ENCODE measurements at regions not wholly inside any gene's neighbourhood (a gene's known extent, or its start where the extent isn't known, plus 50 kb on each side); places are given as distances from the start of the nearest gene placed in this dataset.
"Not testable (repeated sequence)": the region's sequence is repeated elsewhere in the genome, so short reads cannot be mapped to it uniquely, and the experiment has no call there.

DNA sequence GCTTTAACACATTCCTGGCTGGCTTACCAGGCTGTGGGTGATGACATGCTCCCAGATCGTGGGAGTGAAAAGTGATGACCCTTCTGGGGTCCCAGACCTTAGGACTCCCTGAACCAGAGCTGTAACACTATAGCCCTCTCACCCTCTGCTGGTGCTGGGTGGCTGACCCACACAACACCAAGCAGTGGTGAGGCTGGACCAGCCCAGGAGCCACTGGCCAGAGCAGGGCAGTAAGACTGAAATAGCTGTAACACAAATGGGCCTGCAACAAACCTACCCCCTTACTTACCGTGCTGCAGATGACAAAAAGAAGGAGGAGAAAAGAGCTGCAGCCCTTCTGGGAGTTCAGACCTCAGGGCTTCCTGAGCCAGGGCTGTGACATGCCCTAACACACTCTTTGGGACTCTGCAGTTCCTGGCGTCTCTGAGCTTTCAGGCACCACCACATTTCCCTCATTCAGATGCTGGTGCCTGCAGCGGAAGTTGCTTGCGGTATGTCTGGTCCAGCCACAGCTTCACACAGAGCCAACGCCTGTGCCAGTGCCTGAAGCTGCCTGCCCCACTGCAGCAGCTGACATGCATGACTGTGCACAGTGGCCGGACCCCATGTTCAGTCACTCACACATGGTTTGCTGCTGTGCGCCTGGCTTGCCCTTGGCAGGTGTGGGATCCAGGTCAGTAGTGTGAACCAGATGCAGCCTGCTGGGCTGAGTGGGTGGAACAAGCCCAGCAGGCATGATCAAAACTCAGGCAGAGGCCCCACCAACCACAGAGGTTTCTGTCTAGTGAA is 1247.4 kb downstream of the EFNA5 start:
- DNase-seq (ENCODE audit: low spot score): no peak

- DNase-seq (ENCODE audit: low spot score): no peak
Observed at GRCh38 chr5:106420102-106420501, 1250.6 kb downstream of the EFNA5 start.

GRCh38 chr5:106418196-106418595 is 1252.5 kb downstream of the EFNA5 start:
- no peak for DNase-seq (ENCODE audit: low spot score)

DNA sequence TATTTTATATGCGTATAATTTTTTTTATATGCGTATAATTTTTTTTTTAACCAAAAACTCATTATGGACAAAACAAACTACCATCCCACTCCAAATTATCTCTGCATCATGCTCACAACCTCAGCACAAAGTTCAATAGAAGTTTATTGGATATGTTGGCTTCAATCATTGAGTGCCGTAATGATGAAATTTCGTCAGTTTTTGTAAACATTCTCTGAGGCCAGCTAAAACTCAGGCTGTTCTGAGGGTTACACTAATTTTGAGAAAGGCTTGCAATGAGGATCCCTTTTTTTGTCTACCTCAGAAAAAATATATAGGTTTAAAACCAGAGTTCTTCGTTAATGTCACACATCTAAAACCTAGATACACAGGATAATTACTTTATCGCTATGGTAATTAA is 1253.2 kb downstream of the EFNA5 start:
- no peak for DNase-seq (ENCODE audit: low spot score)

DNA sequence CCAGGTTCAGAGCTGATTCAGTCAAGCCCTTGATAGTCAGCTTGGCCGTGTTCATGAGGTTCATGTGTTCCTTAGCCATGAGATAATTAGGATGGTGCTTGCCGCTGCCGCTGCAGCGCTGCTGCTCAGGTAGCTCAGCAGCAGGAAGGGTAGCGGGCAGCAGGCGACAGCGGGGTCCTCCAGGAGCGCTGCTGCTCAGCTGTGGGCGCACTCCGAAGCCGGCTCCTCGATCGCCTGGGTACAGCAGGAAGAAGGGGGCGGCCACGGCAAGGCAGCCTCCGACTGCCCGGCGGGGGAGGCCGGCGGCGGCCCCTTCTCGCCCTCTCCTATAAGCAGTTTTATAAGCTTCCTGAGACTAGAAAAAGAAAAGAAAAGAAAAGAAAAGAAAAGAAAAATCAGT is 1253.6 kb downstream of the EFNA5 start:
- no peak for DNase-seq (ENCODE audit: low spot score)

DNA sequence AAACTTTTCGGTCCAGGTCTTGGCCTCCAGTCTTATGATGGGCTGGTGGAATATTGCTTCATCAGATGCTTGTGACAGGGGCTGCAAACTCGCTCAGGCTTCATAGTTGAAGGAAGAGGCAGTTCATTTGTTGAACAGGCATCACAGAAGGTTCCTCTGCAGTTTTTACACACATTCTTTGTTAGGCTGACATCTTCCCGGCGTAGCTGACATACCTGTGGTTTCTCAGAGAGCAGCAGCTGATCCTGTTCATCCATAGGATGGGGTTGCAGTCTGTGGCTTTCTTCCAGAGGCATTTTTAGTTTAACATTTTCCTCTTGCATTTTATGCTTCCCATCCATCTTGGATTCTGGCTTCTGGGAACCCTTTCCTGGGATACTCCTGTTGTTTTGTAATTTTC is 1255.2 kb downstream of the EFNA5 start:
- no peak for DNase-seq (ENCODE audit: low spot score)

- no peak for DNase-seq (ENCODE audit: low spot score)
Observed at GRCh38 chr5:106414342-106414741, 1256.4 kb downstream of the EFNA5 start.

- no peak for DNase-seq (ENCODE audit: low spot score)
Observed at GRCh38 chr5:106412606-106413005, 1258.1 kb downstream of the EFNA5 start.

DNA sequence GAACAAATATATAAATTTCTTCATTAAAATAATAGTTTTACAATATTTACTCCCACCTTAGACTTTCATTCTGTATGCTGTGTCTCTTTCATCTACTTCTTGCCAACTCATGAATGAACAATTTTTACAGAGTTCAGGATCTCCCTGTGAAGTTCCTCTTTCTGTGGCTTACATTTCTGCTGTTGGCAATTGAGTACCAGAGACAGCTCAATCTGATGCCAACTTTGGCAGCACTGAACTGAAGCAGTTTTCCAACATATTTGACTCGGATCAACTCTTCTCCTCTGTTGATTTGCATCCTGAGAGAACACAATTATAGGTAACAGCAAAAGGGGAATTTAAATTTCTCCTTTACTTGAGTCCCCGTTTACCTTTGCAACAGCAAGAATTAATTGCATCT is 1262.2 kb downstream of the EFNA5 start:
- DNase-seq (ENCODE audit: low spot score): no peak

- DNase-seq (ENCODE audit: low spot score): no peak
Observed at GRCh38 chr5:106408141-106408540, 1262.6 kb downstream of the EFNA5 start.

- no peak for DNase-seq (ENCODE audit: low spot score)
Observed at GRCh38 chr5:106401561-106401960, 1269.2 kb downstream of the EFNA5 start.

GRCh38 chr5:106399391-106399790 is 1271.3 kb downstream of the EFNA5 start:
- no peak for DNase-seq (ENCODE audit: low spot score)

- no peak for DNase-seq (ENCODE audit: low spot score)
Observed at GRCh38 chr5:106397700-106398099, 1273.0 kb downstream of the EFNA5 start.

DNA sequence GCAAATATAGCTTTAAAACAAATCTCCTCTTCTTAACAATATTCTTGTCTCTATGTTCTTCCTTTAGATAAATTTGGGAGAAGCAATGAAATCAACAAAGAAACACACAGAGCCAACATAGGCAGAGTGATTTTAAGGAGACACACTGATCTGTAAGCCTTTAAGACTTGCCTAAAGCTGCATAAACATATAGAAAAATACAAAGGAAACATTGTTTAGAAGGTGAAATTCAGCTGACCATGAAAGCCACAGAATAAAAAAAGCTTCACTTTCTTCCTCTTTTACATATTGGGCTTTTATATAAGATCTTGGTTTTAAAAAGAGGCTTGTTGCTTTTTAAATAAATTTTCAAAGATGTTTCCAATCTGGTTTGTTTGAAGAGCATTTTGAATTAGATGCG is 1277.5 kb downstream of the EFNA5 start:
- no peak for DNase-seq (ENCODE audit: low spot score)

- DNase-seq (ENCODE audit: low spot score): no peak
Observed at GRCh38 chr5:106392766-106393165, 1278.0 kb downstream of the EFNA5 start.

DNA sequence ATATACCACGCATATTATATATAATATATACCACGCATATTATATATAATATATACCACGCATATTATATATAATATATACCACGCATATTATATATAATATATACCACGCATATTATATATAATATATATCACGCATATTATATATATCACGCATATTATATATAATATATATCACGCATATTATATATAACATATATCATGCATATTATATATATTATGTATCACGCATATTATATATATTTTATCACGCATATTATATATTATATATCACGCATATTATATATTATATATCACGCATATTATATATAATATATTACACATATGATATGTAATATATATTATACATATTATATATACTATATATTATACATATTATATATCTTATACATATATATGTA is 1283.0 kb downstream of the EFNA5 start:
- not testable (repeated sequence) for DNase-seq (ENCODE audit: low spot score)

DNA sequence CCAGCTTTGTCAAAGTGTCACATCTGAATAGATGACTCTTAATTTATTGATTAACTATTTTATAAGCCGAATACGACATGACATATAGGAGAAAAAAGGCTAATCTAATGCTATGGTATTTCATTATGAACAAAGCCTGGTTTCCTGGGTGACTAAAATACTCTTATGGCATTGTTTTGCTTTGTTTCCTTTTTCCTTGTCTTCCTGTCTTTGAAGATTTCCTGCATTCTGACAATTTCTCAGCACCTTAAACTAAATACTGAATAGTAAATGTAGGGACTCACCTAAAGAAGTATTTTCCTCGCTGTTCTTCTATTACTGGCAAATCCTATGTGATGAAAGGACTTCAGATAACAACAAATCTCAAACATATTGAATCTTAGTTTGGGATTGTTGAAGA is 1284.5 kb downstream of the EFNA5 start:
- DNase-seq (ENCODE audit: low spot score): no peak

DNA sequence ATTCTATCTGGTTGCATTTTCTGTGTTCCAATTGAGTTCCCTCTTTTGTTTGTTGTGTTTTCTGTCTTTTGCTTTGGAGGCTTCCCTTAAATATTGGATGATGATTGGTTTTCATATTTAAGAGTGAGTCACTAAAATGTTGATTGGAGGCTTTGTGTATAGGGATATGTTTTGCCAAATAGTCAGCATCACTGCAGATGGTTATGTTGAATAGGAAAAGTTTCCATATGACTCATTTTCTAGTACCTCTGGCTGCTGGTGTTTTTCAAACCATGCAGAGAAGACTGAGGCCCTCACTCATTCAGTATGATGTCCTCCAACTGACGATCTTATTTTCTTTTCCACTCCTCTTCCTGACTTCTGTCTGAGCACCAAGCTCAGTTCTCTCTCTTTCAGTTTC is 1290.0 kb downstream of the EFNA5 start:
- no peak for DNase-seq (ENCODE audit: low spot score)

GRCh38 chr5:106376522-106376921 is 1294.2 kb downstream of the EFNA5 start:
- DNase-seq (ENCODE audit: low spot score): no peak

- DNase-seq (ENCODE audit: low spot score): no peak
Observed at GRCh38 chr5:106374956-106375355, 1295.8 kb downstream of the EFNA5 start.

GRCh38 chr5:106368021-106368420 is 1302.7 kb downstream of the EFNA5 start:
- DNase-seq (ENCODE audit: low spot score): no peak

GRCh38 chr5:106367281-106367680 is 1303.5 kb downstream of the EFNA5 start:
- DNase-seq (ENCODE audit: low spot score): no peak

GRCh38 chr5:106363578-106363977 is 1307.2 kb downstream of the EFNA5 start:
- no peak for DNase-seq (ENCODE audit: low spot score)

- DNase-seq (ENCODE audit: low spot score): no peak
Observed at GRCh38 chr5:106361905-106362304, 1308.8 kb downstream of the EFNA5 start.
